IMR-90 (cell line): ENCODE measurements at regions not wholly inside any gene's neighbourhood (a gene's known extent, or its start where the extent isn't known, plus 50 kb on each side); places are given as distances from the start of the nearest gene placed in this dataset.

Source experiments
- ATAC-seq: fragments of 200-7000 bp; cut with Tn5 transposase; 2 replicates; pipeline ENCODE4 v1.9.1; 2020; ENCODE audit warnings: low read depth, mild to moderate bottlenecking, moderate library complexity
- BruUV-seq: library from RNA; stranded (reverse); fragments of 400-500 nt; replicated peaks from 2 replicates; lab custom pipeline; 2021; lab: Mats Ljungman, UMichigan
- CTCF ChIA-PET: fragments of 300-600 bp; formaldehyde crosslinking; extraction: SDS; loops from one replicate; lab custom pipeline; 2021; ENCODE audit warnings: antibody characterized with exemption; lab: Yijun Ruan, JAX
- POLR2A ChIA-PET: fragments of 300-600 bp; sonication (Branson Sonifier 250); formaldehyde crosslinking; loops from one replicate; lab custom pipeline; 2022; ENCODE audit warnings: antibody characterized with exemption; ENCODE audit not compliant: unreplicated experiment; lab: Charles Lee
- DNase-seq: peaks from one replicate; pipeline ENCODE4 v3.0.0; 2013
- H2AFZ ChIP-seq: replicated peaks from 2 replicates; pipeline ENCODE3; 2013; ENCODE audit warnings: low read length, mild to moderate bottlenecking; ENCODE audit not compliant: poor library complexity
- H2AK5ac ChIP-seq: 2 replicates; pipeline ENCODE4 v1.6.1; 2013; ENCODE audit warnings: low read depth, low read length, inconsistent platforms
- H2AK9ac ChIP-seq: replicated peaks from 2 replicates; pipeline ENCODE3; 2013; ENCODE audit warnings: mild to moderate bottlenecking, low read depth, low read length, moderate library complexity; ENCODE audit not compliant: poor library complexity
- H2BK120ac ChIP-seq: 2 replicates; pipeline ENCODE4 v1.6.1; 2013; ENCODE audit warnings: low read depth, low read length, inconsistent platforms
- H2BK15ac ChIP-seq: 3 replicates; pipeline ENCODE4 v1.6.1; 2013; ENCODE audit warnings: low read depth, low read length, inconsistent platforms
- H2BK20ac ChIP-seq: 2 replicates; pipeline ENCODE4 v1.6.1; 2013; ENCODE audit warnings: low read depth, mild to moderate bottlenecking, inconsistent platforms, low read length, moderate library complexity
- H2BK5ac ChIP-seq: 2 replicates; pipeline ENCODE4 v1.6.1; 2013; ENCODE audit warnings: mild to moderate bottlenecking, low read depth, low read length, inconsistent platforms; ENCODE audit not compliant: poor library complexity, severe bottlenecking
- H3K14ac ChIP-seq: replicated peaks from 2 replicates; pipeline ENCODE4 v1.6.1; 2013; ENCODE audit warnings: low read depth, low read length, inconsistent platforms
- H3K18ac ChIP-seq: 2 replicates; pipeline ENCODE4 v1.6.1; 2013; ENCODE audit warnings: low read depth, low read length, control low read depth
- H3K23ac ChIP-seq: 2 replicates; pipeline ENCODE4 v1.6.1; 2013; ENCODE audit warnings: low read depth, low read length, inconsistent platforms
- H3K27ac ChIP-seq: 2 replicates; pipeline ENCODE4 v1.5.1; 2013; ENCODE audit warnings: mild to moderate bottlenecking, control low read depth, low read length; ENCODE audit not compliant: insufficient read depth
- H3K27me3 ChIP-seq: 2 replicates; pipeline ENCODE4 v1.6.1; 2013; ENCODE audit warnings: low read length; ENCODE audit not compliant: control insufficient read depth, insufficient read depth
- H3K36me3 ChIP-seq: 2 replicates; pipeline ENCODE4 v1.6.1; 2013; ENCODE audit warnings: low read length, mixed read lengths; ENCODE audit not compliant: control insufficient read depth, insufficient read depth
- H3K4ac ChIP-seq: 2 replicates; pipeline ENCODE4 v1.6.1; 2013; ENCODE audit warnings: low read depth, low read length, inconsistent platforms
- H3K4me1 ChIP-seq: 2 replicates; pipeline ENCODE4 v1.6.1; 2013; ENCODE audit warnings: low read length, mixed read lengths; ENCODE audit not compliant: control insufficient read depth, insufficient read depth
- H3K4me2 ChIP-seq: 2 replicates; pipeline ENCODE4 v1.6.1; 2013; ENCODE audit warnings: low read depth, mild to moderate bottlenecking, control low read depth, low read length, moderate library complexity
- H3K4me3 ChIP-seq: 2 replicates; pipeline ENCODE4 v1.5.1; 2013; ENCODE audit warnings: low read depth, mild to moderate bottlenecking, control low read depth, low read length, moderate library complexity; ENCODE audit not compliant: insufficient read depth
- H3K56ac ChIP-seq: 2 replicates; pipeline ENCODE4 v1.6.1; 2013; ENCODE audit warnings: low read length, inconsistent platforms; ENCODE audit not compliant: insufficient read depth; ENCODE audit errors: extremely low read depth
- H3K79me1 ChIP-seq, 2 experiments: 2 replicates each; pipeline ENCODE4 v1.6.1; 2013; ENCODE audit warnings: low read length in 2 of 2, inconsistent platforms in 1 of 2, low read depth in 1 of 2
- H3K9ac ChIP-seq: 2 replicates; pipeline ENCODE4 v1.6.1; 2013; ENCODE audit warnings: low read depth, low read length, control low read depth
- H3K9me1 ChIP-seq: 2 replicates; pipeline ENCODE4 v1.6.1; 2013; ENCODE audit warnings: low read length, inconsistent platforms; ENCODE audit not compliant: insufficient read depth
- H3K9me3 ChIP-seq: 2 replicates; pipeline ENCODE4 v1.6.1; 2013; ENCODE audit warnings: low read length; ENCODE audit not compliant: control insufficient read depth, insufficient read depth
- H4K20me1 ChIP-seq: 2 replicates; pipeline ENCODE4 v1.6.1; 2013; ENCODE audit warnings: low read length, inconsistent platforms; ENCODE audit not compliant: insufficient read depth
- H4K5ac ChIP-seq: 2 replicates; pipeline ENCODE4 v1.6.1; 2013; ENCODE audit warnings: mild to moderate bottlenecking, low read depth, low read length, control low read depth
- H4K8ac ChIP-seq, 2 experiments: 2 replicates each; pipeline ENCODE4 v1.6.1; 2013; ENCODE audit warnings: low read depth in 2 of 2, low read length in 2 of 2, control low read depth in 1 of 2, inconsistent platforms in 1 of 2
- H4K91ac ChIP-seq: 2 replicates; pipeline ENCODE4 v1.6.1; 2013; ENCODE audit warnings: low read depth, low read length, inconsistent platforms; ENCODE audit not compliant: insufficient read depth
- BHLHE40 ChIP-seq: fragments of 150-350 bp; IDR thresholded peaks from 2 replicates; pipeline ENCODE4 v1.6.1; 2016; ENCODE audit warnings: mild to moderate bottlenecking, low read depth, low read length
- CEBPB ChIP-seq: IDR thresholded peaks from 2 replicates; pipeline ENCODE4 v1.6.1; 2012; ENCODE audit warnings: low read depth, low read length, improper control_type of control experiment
- CHD1 ChIP-seq: IDR thresholded peaks from 2 replicates; pipeline ENCODE4 v1.6.1; 2012; ENCODE audit warnings: low read depth, low read length, improper control_type of control experiment
- CTCF ChIP-seq: conservative IDR thresholded peaks from 2 replicates; pipeline ENCODE4 v1.5.1; 2012; ENCODE audit warnings: mild to moderate bottlenecking, low read depth, low read length, improper control_type of control experiment
- MAFK ChIP-seq: IDR thresholded peaks from 2 replicates; pipeline ENCODE4 v1.6.1; 2012; ENCODE audit warnings: low read depth, low read length, improper control_type of control experiment
- MAZ ChIP-seq: IDR thresholded peaks from 2 replicates; pipeline ENCODE4 v1.6.1; 2012; ENCODE audit warnings: low read depth, mild to moderate bottlenecking, low read length, improper control_type of control experiment, moderate library complexity, borderline replicate concordance
- MXI1 ChIP-seq: IDR thresholded peaks from 2 replicates; pipeline ENCODE4 v1.6.1; 2012; ENCODE audit warnings: low read depth, mild to moderate bottlenecking, low read length, moderate library complexity, borderline replicate concordance
- NFE2L2 ChIP-seq: fragments of 150-350 bp; IDR thresholded peaks from 2 replicates; pipeline ENCODE4 v1.6.1; 2016; ENCODE audit warnings: low read depth, mild to moderate bottlenecking, low read length
- POLR2A ChIP-seq: IDR thresholded peaks from 2 replicates; pipeline ENCODE4 v1.6.1; 2012; ENCODE audit warnings: mild to moderate bottlenecking, low read depth, low read length
- RAD21 ChIP-seq: IDR thresholded peaks from 2 replicates; pipeline ENCODE4 v1.6.1; 2012; ENCODE audit warnings: low read length, improper control_type of control experiment
- RCOR1 ChIP-seq: IDR thresholded peaks from 2 replicates; pipeline ENCODE4 v1.6.1; 2012; ENCODE audit warnings: mild to moderate bottlenecking, low read length, improper control_type of control experiment; ENCODE audit not compliant: insufficient replicate concordance
- RFX5 ChIP-seq: IDR thresholded peaks from 2 replicates; pipeline ENCODE4 v1.8.0; 2012; ENCODE audit warnings: low read depth, mild to moderate bottlenecking, low read length, moderate library complexity
- SMC3 ChIP-seq: fragments of 150-350 bp; IDR thresholded peaks from 2 replicates; pipeline ENCODE4 v1.6.1; 2016; ENCODE audit warnings: low read depth, mild to moderate bottlenecking, antibody characterized with exemption, low read length, moderate library complexity
- USF2 ChIP-seq: fragments of 150-350 bp; IDR thresholded peaks from 2 replicates; pipeline ENCODE4 v1.6.1; 2017; ENCODE audit warnings: mild to moderate bottlenecking, antibody characterized with exemption, low read length, low read depth
- WGBS, 2 experiments: methylation state at CpG; one replicate each; pipeline versions ENCODE4 v1.1.5 to v1.1.7; 2013; ENCODE audit warnings: missing lambda C conversion rate in 2 of 2; ENCODE audit not compliant: insufficient read length in 1 of 2; ENCODE audit errors: extremely low coverage in 2 of 2; 5-methylcytosine and 5-hydroxymethylcytosine counted together
- dilution Hi-C: fragments of 300-500 bp; cut with HindIII; formaldehyde crosslinking; loops from one replicate; pipeline ENCODE4 v1.14.3; 2018; ENCODE audit warnings: low sequenced_read_pairs; ENCODE audit not compliant: unreplicated experiment
- in situ Hi-C: fragments of 300-500 bp; cut with MboI; formaldehyde crosslinking; loops from 3 replicates; pipeline ENCODE4 v1.14.3; 2019; ENCODE audit warnings: low sequenced_read_pairs, inconsistent platforms, mixed read lengths
- intact Hi-C: fragments of 100-400 bp; cut with micrococcal nuclease; formaldehyde crosslinking; loops from 2 replicates; pipeline ENCODE4 v1.10.0; 2022
- TF ChIP-seq, protein P1 (sequence below): fragments of 150-350 bp; IDR thresholded peaks from 2 replicates; pipeline ENCODE4 v1.6.1; 2016; ENCODE audit warnings: low read depth, mild to moderate bottlenecking, low read length, moderate library complexity, borderline replicate concordance

GRCh38 chr4:15130441-15130840 is 128.2 kb downstream of the CPEB2 start:
- CTCF ChIA-PET = no interaction called here
- in situ Hi-C loops (no loop called here), dilution Hi-C loops (no loop called here), intact Hi-C loops (no loop called here)
- no peak overlapping the region for H3K4me3 ChIP-seq
- no peak overlapping the region for H2AK5ac ChIP-seq
- POLR2A ChIA-PET = no interaction called here
- H3K9me1 ChIP-seq = no peaks in the 10 kb centered on the region
- TF ChIP-seq MAFK (no peak), SMC3 (no peak), CHD1 (no peak), CTCF (no peak), RCOR1 (no peak), BHLHE40 (no peak), CEBPB (no peak), RFX5 (no peak), MAZ (no peak), NFE2L2 (no peak), POLR2A (no peak), MXI1 (no peak), RAD21 (no peak), USF2 (no peak)
- TF ChIP-seq, protein P1, sequence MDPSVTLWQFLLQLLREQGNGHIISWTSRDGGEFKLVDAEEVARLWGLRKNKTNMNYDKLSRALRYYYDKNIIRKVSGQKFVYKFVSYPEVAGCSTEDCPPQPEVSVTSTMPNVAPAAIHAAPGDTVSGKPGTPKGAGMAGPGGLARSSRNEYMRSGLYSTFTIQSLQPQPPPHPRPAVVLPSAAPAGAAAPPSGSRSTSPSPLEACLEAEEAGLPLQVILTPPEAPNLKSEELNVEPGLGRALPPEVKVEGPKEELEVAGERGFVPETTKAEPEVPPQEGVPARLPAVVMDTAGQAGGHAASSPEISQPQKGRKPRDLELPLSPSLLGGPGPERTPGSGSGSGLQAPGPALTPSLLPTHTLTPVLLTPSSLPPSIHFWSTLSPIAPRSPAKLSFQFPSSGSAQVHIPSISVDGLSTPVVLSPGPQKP = no peak
- no peak overlapping the region for H3K14ac ChIP-seq
- no peak overlapping the region for H2AFZ ChIP-seq
- H3K36me3 ChIP-seq = no peaks in the 10 kb centered on the region
- H3K9ac ChIP-seq = no peak overlapping the region
- H3K4me1 ChIP-seq = no peaks in the 10 kb centered on the region
- no peak overlapping the region for H2BK20ac ChIP-seq
- H2AK9ac ChIP-seq = no peak overlapping the region
- ATAC-seq (no peak), DNase-seq (no peak)
- no peaks in the 10 kb centered on the region for H3K9me3 ChIP-seq
- H3K18ac ChIP-seq = no peak overlapping the region
- H4K8ac ChIP-seq = no peak overlapping the region
- no peak overlapping the region for H3K4ac ChIP-seq
- no peak overlapping the region for H4K91ac ChIP-seq
- no peak overlapping the region for H3K56ac ChIP-seq
- no peak overlapping the region for H2BK5ac ChIP-seq
- H3K23ac ChIP-seq = no peak overlapping the region
- no TSS peak for BruUV-seq
- H3K27me3 ChIP-seq = no peaks in the 10 kb centered on the region; the same call in none of the 2 replicates
- H2BK15ac ChIP-seq = no peak overlapping the region
- no peak overlapping the region for H2BK120ac ChIP-seq
- H4K20me1 ChIP-seq = no peaks in the 10 kb centered on the region
- no peak overlapping the region for H3K27ac ChIP-seq
- no CpG with 5 or more reads among the region's 2 CpGs for WGBS, 2 experiments
- no peak overlapping the region for H3K4me2 ChIP-seq
- no peak overlapping the region for H4K5ac ChIP-seq
- no peaks in the 10 kb centered on the region for H3K79me1 ChIP-seq
